LNCaP clone FGC (cell line): ENCODE measurements at regions not wholly inside any gene's neighbourhood (a gene's known extent, or its start where the extent isn't known, plus 50 kb on each side); places are given as distances from the start of the nearest gene placed in this dataset.
A peak's percentile ranks its signal among the peaks of the same experiment; 100 is the strongest.

Experiments
- DNase-seq: peaks from one replicate; pipeline ENCODE4 v3.0.0-alpha.2; 2011; ENCODE audit warnings: low read depth
- H3K4me3 ChIP-seq: 2 replicates; pipeline ENCODE4 v1.5.1; 2011; ENCODE audit warnings: mild to moderate bottlenecking, low read depth, low read length, control low read depth
- TF ChIP-seq, protein P1 (sequence below): IDR thresholded peaks from 2 replicates; pipeline ENCODE4 v1.5.1; 2012; ENCODE audit warnings: mild to moderate bottlenecking; ENCODE audit not compliant: control insufficient read depth, insufficient read depth; ENCODE audit errors: extremely low read depth

DNA sequence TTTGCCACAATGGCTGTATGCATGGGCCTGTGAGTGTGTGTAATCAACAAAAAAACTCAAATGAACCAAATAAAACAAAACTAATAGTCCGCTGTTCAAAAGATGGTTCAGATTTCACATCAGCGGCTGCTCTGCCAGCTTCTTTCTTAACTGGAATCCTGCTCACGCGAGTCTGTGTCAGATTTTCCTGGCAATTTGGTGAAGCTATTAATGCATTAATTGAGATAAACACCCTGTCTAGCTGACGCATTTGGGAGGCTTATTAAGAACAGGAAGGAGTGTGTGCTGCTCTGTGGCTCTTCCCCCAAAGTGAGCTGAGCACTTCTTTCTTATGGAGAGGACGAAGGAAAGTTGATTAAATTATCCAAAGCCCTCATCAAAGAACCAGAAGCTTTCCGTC is 336.6 kb upstream of the MKI67 start:
- TF ChIP-seq, protein P1, sequence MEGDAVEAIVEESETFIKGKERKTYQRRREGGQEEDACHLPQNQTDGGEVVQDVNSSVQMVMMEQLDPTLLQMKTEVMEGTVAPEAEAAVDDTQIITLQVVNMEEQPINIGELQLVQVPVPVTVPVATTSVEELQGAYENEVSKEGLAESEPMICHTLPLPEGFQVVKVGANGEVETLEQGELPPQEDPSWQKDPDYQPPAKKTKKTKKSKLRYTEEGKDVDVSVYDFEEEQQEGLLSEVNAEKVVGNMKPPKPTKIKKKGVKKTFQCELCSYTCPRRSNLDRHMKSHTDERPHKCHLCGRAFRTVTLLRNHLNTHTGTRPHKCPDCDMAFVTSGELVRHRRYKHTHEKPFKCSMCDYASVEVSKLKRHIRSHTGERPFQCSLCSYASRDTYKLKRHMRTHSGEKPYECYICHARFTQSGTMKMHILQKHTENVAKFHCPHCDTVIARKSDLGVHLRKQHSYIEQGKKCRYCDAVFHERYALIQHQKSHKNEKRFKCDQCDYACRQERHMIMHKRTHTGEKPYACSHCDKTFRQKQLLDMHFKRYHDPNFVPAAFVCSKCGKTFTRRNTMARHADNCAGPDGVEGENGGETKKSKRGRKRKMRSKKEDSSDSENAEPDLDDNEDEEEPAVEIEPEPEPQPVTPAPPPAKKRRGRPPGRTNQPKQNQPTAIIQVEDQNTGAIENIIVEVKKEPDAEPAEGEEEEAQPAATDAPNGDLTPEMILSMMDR: no peak
- H3K4me3 ChIP-seq: no peak overlapping the region
- no peak for DNase-seq

DNA sequence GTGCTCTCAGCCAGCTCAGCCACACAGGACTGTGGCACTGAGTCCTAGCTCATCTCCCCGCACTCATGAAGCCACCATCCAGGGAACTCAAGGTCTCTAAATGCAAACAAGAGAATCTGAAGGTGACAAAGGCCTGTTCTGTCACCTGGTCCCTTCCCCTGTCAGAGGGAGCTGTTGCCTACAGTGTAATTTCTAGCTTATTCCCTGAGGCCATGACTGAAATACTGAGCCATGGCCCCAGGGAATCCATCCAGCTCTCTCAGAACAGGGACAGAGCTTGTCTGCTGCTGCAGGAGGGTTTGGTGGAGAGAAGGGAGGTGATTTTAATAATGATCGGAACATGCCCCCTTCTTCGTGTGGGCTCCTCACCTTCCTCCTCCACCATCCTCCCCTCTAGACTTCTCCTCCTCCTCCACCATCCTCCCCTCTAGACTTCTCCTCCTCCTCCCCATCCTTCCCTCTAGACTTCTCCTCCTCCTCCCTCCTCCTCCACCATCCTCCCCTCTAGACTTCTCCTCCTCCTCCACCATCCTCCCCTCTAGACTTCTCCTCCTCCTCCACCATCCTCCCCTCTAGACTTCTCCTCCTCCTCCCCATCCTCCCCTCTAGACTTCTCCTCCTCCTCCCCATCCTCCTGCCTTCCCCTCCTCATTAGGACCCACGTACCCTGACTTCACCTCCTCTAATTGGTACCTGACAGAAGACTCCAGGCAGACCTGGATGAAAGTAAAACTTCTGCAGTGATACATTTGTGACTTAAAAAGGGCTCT is 338.0 kb upstream of the MKI67 start:
- no peak for DNase-seq
- no peak overlapping the region for H3K4me3 ChIP-seq
- TF ChIP-seq, protein P1: peak; percentile 11; the same call in 1 of the 2 replicates

DNA sequence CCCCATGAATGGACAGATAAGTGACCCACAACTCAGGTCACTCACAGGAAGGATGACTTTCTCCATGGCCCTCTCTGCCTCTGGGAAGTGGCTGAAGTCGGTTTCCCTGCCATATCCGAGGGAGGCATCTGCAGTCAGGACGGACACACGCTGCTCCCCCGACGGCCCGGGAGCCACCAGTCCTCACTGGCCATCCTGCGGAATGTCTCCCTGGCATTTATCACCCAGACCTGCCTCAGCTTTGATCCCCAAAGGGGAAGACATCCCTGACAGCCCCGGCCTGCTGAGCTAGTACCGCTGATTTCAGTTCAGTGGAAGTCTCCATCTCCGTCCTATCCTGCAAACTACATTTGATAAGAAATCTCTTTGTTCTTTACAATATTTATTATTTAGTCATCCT is 339.5 kb upstream of the MKI67 start:
- TF ChIP-seq, protein P1: no peak
- DNase-seq: no peak
- no peak overlapping the region for H3K4me3 ChIP-seq

DNA sequence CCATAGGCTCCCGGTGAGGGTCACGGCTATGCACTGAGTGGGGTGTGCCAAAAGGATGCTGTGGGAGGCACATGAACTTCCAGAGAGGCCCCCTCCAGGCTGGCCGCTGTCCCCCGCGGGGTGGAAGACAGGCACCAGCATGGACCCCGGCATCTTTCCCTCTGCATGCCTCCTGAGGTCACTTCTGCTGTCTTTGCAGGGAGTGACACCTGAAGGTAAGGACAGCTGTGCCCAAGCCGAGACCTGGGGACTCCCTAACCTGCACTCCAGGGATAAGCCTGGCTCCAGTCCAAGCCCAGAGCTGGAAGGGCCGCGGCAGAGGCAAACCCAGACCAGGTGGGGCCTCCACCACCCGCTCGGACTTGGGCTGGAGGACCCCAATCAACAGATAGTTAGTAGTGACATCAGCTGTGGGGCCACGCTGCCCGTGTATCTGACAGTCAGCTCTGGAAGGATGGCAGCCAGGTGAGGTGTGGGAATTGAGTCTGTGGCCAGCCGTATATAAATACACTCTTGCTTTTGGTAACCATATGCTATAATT is 340.7 kb upstream of the MKI67 start:
- H3K4me3 ChIP-seq: no peak overlapping the region
- TF ChIP-seq, protein P1: no peak
- DNase-seq: no peak

DNA sequence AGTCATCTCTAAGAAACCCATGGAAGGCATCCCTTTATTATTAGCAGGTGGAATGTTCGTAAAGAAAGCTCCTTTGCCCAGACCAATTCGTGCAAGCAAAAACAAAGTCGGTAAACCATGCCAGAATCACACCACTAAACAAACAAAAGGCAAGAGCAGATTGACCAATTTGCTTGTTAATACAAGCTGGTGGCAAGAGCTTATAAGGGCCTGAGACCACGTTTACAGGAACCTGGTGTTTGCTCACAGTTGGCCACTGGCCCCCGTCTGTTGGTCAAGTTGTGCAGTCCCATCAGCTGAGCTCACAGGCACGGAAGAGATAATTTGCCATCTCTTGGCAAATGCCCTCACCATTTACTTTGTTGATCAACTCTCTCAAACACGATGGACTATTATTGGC is 342.2 kb upstream of the MKI67 start:
- TF ChIP-seq, protein P1: no peak
- peak; percentile 89 for DNase-seq
- H3K4me3 ChIP-seq: no peak overlapping the region

DNA sequence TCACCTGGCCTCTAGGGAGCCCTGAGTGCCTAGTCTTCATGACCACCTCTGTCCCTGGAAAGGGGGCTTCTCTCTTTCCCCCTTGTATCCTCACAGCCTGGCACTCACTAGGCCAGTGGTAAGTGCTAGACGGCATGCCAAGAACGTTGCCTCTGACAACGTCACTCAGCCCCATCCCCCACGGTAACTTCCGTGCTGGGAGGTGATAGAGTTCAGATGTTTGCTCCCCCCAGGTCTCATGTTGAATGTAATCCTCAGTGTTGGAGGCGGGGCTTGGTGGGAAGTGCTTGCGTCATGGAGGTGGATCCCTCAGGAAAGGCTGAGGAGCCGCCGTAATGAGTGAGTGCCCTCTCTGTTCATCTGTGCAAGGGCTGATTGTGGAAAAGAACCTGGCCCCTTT is 343.3 kb upstream of the MKI67 start:
- TF ChIP-seq, protein P1: no peak

DNA sequence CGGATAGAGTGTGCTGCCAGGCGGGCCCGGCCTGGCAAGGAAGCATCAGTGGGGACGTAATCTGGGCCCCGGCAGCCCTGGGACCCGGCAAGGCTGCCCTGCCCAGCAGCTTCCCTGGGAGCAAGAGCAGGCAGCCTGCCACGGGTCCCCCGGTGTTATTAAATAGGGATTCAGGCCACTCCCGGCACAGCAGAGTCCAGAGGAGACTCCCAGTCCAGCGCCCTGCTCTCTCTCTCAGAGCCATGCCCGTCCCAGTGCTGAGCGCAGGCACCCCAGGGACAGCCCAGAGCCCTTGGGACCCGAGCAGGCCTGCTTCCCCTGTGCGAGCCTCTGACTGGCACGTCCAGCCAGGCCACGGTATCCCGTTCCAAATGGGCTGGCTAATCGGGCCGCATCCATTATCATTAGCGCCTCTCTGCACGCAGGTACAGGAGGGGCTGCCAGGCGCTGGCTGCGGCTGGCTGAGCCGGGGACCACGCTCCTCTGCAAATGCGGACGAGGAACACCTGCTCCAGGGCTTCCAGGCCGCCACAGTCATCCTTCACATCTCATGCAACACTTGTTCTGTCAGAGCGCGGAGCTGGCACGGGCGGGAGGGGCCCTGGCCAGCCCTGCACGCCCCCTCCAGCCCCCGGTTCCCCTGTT is 344.2 kb upstream of the MKI67 start:
- DNase-seq: no peak
- TF ChIP-seq, protein P1: no peak
- H3K4me3 ChIP-seq: no peak overlapping the region

More for the DNA sequence above, 343.3 kb upstream of the MKI67 start:
- no peak for DNase-seq
- H3K4me3 ChIP-seq: no peak overlapping the region
